ENCODE measurements at regions not wholly inside any gene's neighbourhood (a gene's known extent, or its start where the extent isn't known, plus 50 kb on each side); places are given as distances from the start of the nearest gene placed in this dataset.

GRCh38 chr18:34114996-34115395, 109.7 kb downstream of the NOL4 start:
- TF ChIP-seq TAF1 (IDR thresholded peaks at IDR 0.05; ENCODE audit: borderline replicate concordance, low read depth, low read length) (no peak), POLR2AphosphoS5 (IDR thresholded peaks at IDR 0.05; ENCODE audit: low read depth, low read length) (no peak)
